HG03460 (cell line): ENCODE measurements at regions not wholly inside any gene's neighbourhood (a gene's known extent, or its start where the extent isn't known, plus 50 kb on each side); places are given as distances from the start of the nearest gene placed in this dataset.
"Not testable (repeated sequence)": the region's sequence is repeated elsewhere in the genome, so short reads cannot be mapped to it uniquely, and the experiment has no call there.

Source experiments
- ATAC-seq: cut with Tn5 transposase; IDR thresholded peaks from one replicate; pipeline ENCODE4 v1.9.1; 2021; ENCODE audit not compliant: unreplicated experiment

GRCh38 chr13:44755872-44756271 lies 179.7 kb upstream of the TSC22D1 start:
- ATAC-seq: no peak

GRCh38 chr13:44752164-44752563 lies 176.0 kb upstream of the TSC22D1 start:
- ATAC-seq: no peak

- ATAC-seq: no peak
Measured at GRCh38 chr13:44750630-44751029, 174.5 kb upstream of the TSC22D1 start.

GRCh38 chr13:44749906-44750305 lies 173.8 kb upstream of the TSC22D1 start:
- ATAC-seq: no peak

GRCh38 chr13:44748439-44748838 lies 172.3 kb upstream of the TSC22D1 start:
- no peak for ATAC-seq

- no peak for ATAC-seq
Measured at GRCh38 chr13:44747179-44747578, 171.0 kb upstream of the TSC22D1 start.

- no peak for ATAC-seq
Measured at GRCh38 chr13:44746690-44747089, 170.6 kb upstream of the TSC22D1 start.

- ATAC-seq: no peak
Measured at GRCh38 chr13:44744880-44745633, 168.9 kb upstream of the TSC22D1 start.

GRCh38 chr13:44739539-44739938 lies 163.4 kb upstream of the TSC22D1 start:
- no peak for ATAC-seq

GRCh38 chr13:44739120-44739519 lies 163.0 kb upstream of the TSC22D1 start:
- no peak for ATAC-seq

- no peak for ATAC-seq
Measured at GRCh38 chr13:44738463-44738862, 162.3 kb upstream of the TSC22D1 start.

GRCh38 chr13:44735806-44736205 lies 159.7 kb upstream of the TSC22D1 start:
- no peak for ATAC-seq

GRCh38 chr13:44734201-44734707 lies 158.1 kb upstream of the TSC22D1 start:
- ATAC-seq: no peak

- no peak for ATAC-seq
Measured at GRCh38 chr13:44732503-44733098, 156.5 kb upstream of the TSC22D1 start.

- ATAC-seq: no peak
Measured at GRCh38 chr13:44730851-44731250, 154.7 kb upstream of the TSC22D1 start.

- no peak for ATAC-seq
Measured at GRCh38 chr13:44730099-44730498, 154.0 kb upstream of the TSC22D1 start.

GRCh38 chr13:44727591-44727990 lies 151.5 kb upstream of the TSC22D1 start:
- ATAC-seq: not testable (repeated sequence)

GRCh38 chr13:44726778-44727177 lies 150.6 kb upstream of the TSC22D1 start:
- no peak for ATAC-seq

GRCh38 chr13:44726214-44726613 lies 150.1 kb upstream of the TSC22D1 start:
- ATAC-seq: no peak

GRCh38 chr13:44719857-44720671 lies 143.9 kb upstream of the TSC22D1 start:
- no peak for ATAC-seq

- no peak for ATAC-seq
Measured at GRCh38 chr13:44718467-44718866, 142.3 kb upstream of the TSC22D1 start.
